ENCODE measurements at regions not wholly inside any gene's neighbourhood (a gene's known extent, or its start where the extent isn't known, plus 50 kb on each side); places are given as distances from the start of the nearest gene placed in this dataset.

DNA sequence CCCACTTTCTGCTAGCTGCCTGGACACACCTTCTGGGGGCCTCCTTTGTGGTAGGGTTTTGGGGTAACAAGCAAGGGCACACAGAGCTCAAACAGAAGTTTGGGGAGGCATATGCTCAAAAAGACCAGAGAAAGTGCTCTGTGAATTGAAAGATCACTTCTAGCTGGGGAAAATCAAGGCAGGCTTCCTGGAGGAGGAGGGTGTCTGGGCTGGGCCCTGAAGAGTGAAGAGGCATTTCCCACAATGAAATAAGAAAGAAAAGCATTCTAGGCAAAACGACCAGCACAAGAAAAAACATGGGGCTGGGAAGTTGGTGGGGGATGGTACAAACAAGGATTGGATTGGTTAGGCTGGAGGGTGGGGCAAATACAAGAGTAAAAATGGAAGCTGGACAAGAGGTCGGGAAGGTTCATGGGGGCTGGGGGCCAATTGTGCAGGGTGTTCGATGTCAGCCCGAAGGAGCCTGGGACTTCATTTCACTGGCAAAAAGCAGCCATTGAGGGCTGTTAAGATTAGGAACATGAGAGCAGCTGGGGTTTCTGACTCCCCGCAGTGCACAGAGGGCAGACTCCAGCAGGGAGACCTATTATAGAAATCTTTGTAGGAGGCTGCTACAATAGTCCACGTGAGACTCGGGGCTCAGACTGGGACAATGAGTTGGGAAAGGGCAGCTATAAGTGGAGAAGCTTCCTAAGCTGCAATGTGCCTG is 51.5 kb upstream of the CMKLR1 start:
- Mint-ChIP-seq H3K27me3 (ENCODE audit: low read depth) (peaks cover 8% of the 10 kb centered on the region), H3K4me1 (ENCODE audit: low read depth) (no peaks in the 10 kb centered on the region), H3K4me3 (no peak overlapping the region), H3K9me3 (ENCODE audit: insufficient read depth) (no peaks in the 10 kb centered on the region), H3K36me3 (ENCODE audit: low read depth) (no peaks in the 10 kb centered on the region), H3K27ac (no peak overlapping the region)
- ATAC-seq (no peak), DNase-seq (no peak)
- CTCF ChIA-PET: interaction anchor here (0.7 kb wide), 1 partner anchor 721 kb away, joined by 3 read pairs; no protein-coding TSS in a partner anchor
- POLR2A ChIA-PET: no interaction called here

DNA sequence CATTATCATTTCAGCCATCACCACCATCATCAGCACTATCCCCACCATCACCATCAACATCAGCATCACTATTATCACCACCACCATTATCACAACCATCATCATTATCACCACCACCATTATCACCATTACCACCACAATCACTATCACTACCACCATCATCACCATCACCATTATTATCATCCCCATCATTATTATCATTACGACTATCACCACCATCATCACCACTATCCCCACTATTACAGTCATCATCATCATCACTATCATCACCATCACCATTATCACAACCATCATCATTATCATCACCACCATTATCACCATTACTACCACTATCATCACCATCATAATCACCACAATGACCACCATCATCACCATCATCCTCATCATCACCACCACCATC is 50.4 kb upstream of the CMKLR1 start:
- ChIA-PET POLR2A (no interaction called here), CTCF (no interaction called here)
- H3K4me1 Mint-ChIP-seq (ENCODE audit: low read depth): no peaks in the 10 kb centered on the region
- no peak overlapping the region for H3K27ac Mint-ChIP-seq
- peaks cover 9% of the 10 kb centered on the region for H3K27me3 Mint-ChIP-seq (ENCODE audit: low read depth)
- no peak overlapping the region for H3K4me3 Mint-ChIP-seq
- H3K36me3 Mint-ChIP-seq (ENCODE audit: low read depth): no peaks in the 10 kb centered on the region
- no peaks in the 10 kb centered on the region for H3K9me3 Mint-ChIP-seq (ENCODE audit: insufficient read depth)
- no peak for ATAC-seq
- DNase-seq: no peak

All from activated CD8-positive, alpha-beta T cell treated with anti-CD3 and anti-CD28 coated beads, Interleukin-2, amount 10 ng/mL, durations not matched to agents 7 days and 5 days (primary cell).